Loucy (cell line): ENCODE measurements at regions not wholly inside any gene's neighbourhood (a gene's known extent, or its start where the extent isn't known, plus 50 kb on each side); places are given as distances from the start of the nearest gene placed in this dataset.

Experiments used
- H2AFZ ChIP-seq: fragments of 200-600 bp; sonication (generic); 2 replicates; pipeline ENCODE4 v1.6.0; 2016; ENCODE audit warnings: antibody characterized with exemption, mild to moderate bottlenecking, low read length, moderate library complexity
- H3F3A ChIP-seq: fragments of 200-600 bp; 2 replicates; pipeline ENCODE4 v1.6.0; 2016; ENCODE audit warnings: antibody characterized with exemption, low read depth, mild to moderate bottlenecking
- H3K27me3 ChIP-seq: fragments of 200-600 bp; sonication (generic); 2 replicates; pipeline ENCODE4 v1.6.1; 2014; ENCODE audit warnings: low read length, mild to moderate bottlenecking; ENCODE audit not compliant: insufficient read depth, poor library complexity, severe bottlenecking
- H3K36me3 ChIP-seq: fragments of 200-600 bp; sonication (generic); 2 replicates; pipeline ENCODE4 v1.6.1; 2016; ENCODE audit warnings: low read length; ENCODE audit not compliant: insufficient read depth
- H3K4me1 ChIP-seq: fragments of 200-600 bp; sonication (generic); 2 replicates; pipeline ENCODE4 v1.5.1; 2014; ENCODE audit warnings: low read length, mild to moderate bottlenecking; ENCODE audit not compliant: insufficient read depth, poor library complexity, severe bottlenecking
- H3K4me2 ChIP-seq: fragments of 200-600 bp; sonication (generic); 2 replicates; pipeline ENCODE4 v1.6.0; 2014; ENCODE audit warnings: antibody characterized with exemption, low read length, low read depth, mild to moderate bottlenecking; ENCODE audit not compliant: poor library complexity, severe bottlenecking
- H3K4me3 ChIP-seq: fragments of 200-600 bp; sonication (generic); 2 replicates; pipeline ENCODE4 v1.5.1; 2014; ENCODE audit warnings: low read length, mild to moderate bottlenecking, mixed read lengths; ENCODE audit not compliant: poor library complexity, severe bottlenecking
- H3K79me2 ChIP-seq: fragments of 200-600 bp; sonication (generic); 2 replicates; pipeline ENCODE4 v1.6.1; 2014; ENCODE audit warnings: low read length; ENCODE audit not compliant: insufficient read depth
- H3K9ac ChIP-seq: fragments of 200-600 bp; sonication (generic); 2 replicates; pipeline ENCODE4 v1.6.0; 2014; ENCODE audit warnings: mild to moderate bottlenecking, low read depth, low read length, moderate library complexity; ENCODE audit not compliant: poor library complexity, severe bottlenecking
- H3K9me2 ChIP-seq: fragments of 200-600 bp; sonication (generic); replicated peaks from 2 replicates; pipeline ENCODE4 v1.6.1; 2016; ENCODE audit warnings: low read depth, low read length, mixed read lengths
- H3K9me3 ChIP-seq: fragments of 200-600 bp; sonication (generic); 2 replicates; pipeline ENCODE4 v1.6.1; 2014; ENCODE audit warnings: mild to moderate bottlenecking, antibody characterized with exemption, low read length, low read depth; ENCODE audit not compliant: insufficient read depth
- H4K20me1 ChIP-seq: fragments of 200-600 bp; sonication (generic); 2 replicates; pipeline ENCODE4 v1.6.0; 2014; ENCODE audit warnings: antibody characterized with exemption, low read length, mild to moderate bottlenecking; ENCODE audit not compliant: insufficient read depth, poor library complexity, severe bottlenecking
- CTCF ChIP-seq: fragments of 200-600 bp; sonication (generic); conservative IDR thresholded peaks from 2 replicates; pipeline ENCODE4 v1.5.1; 2014; ENCODE audit warnings: mild to moderate bottlenecking, antibody characterized with exemption, low read length
- EZH2phosphoT487 ChIP-seq: fragments of 200-600 bp; IDR thresholded peaks from 2 replicates; pipeline ENCODE4 v1.6.1; 2018; ENCODE audit warnings: antibody characterized with exemption, mild to moderate bottlenecking, moderate library complexity, borderline replicate concordance

GRCh38 chr2:226274143-226274542 is 525.5 kb downstream of the IRS1 start:
- Histone ChIP-seq H3K27me3 (no peaks in the 10 kb centered on the region), H4K20me1 (no peaks in the 10 kb centered on the region), H3K9me3 (no peaks in the 10 kb centered on the region), H3F3A (no peaks in the 10 kb centered on the region), H2AFZ (no peak overlapping the region), H3K9ac (no peak overlapping the region), H3K4me3 (no peak overlapping the region), H3K4me2 (no peak overlapping the region), H3K36me3 (no peaks in the 10 kb centered on the region), H3K4me1 (no peaks in the 10 kb centered on the region), H3K9me2 (no peaks in the 10 kb centered on the region), H3K79me2 (no peaks in the 10 kb centered on the region)
- TF ChIP-seq EZH2phosphoT487, result no peak
- no peak for TF ChIP-seq CTCF

- no peak overlapping the region for H2AFZ ChIP-seq
- H4K20me1 ChIP-seq, result no peaks in the 10 kb centered on the region
- H3F3A ChIP-seq, result no peaks in the 10 kb centered on the region
- H3K9me3 ChIP-seq, result no peaks in the 10 kb centered on the region
- no peaks in the 10 kb centered on the region for H3K79me2 ChIP-seq
- no peaks in the 10 kb centered on the region for H3K4me1 ChIP-seq
- no peak overlapping the region for H3K4me2 ChIP-seq
- no peaks in the 10 kb centered on the region for H3K9me2 ChIP-seq
- H3K9ac ChIP-seq, result no peak overlapping the region
- H3K27me3 ChIP-seq, result no peaks in the 10 kb centered on the region
- H3K36me3 ChIP-seq, result no peaks in the 10 kb centered on the region
- TF ChIP-seq EZH2phosphoT487 (no peak), CTCF (no peak)
- no peak overlapping the region for H3K4me3 ChIP-seq
Measured at GRCh38 chr2:226273440-226273839, 526.2 kb downstream of the IRS1 start.

- H3K4me2 ChIP-seq, result no peak overlapping the region
- H3K36me3 ChIP-seq, result no peaks in the 10 kb centered on the region
- H3K79me2 ChIP-seq, result no peaks in the 10 kb centered on the region
- no peaks in the 10 kb centered on the region for H3K9me3 ChIP-seq
- TF ChIP-seq EZH2phosphoT487, result no peak
- no peak for TF ChIP-seq CTCF
- no peak overlapping the region for H2AFZ ChIP-seq
- H4K20me1 ChIP-seq, result no peaks in the 10 kb centered on the region
- no peaks in the 10 kb centered on the region for H3K9me2 ChIP-seq
- no peak overlapping the region for H3K9ac ChIP-seq
- no peaks in the 10 kb centered on the region for H3F3A ChIP-seq
- H3K4me1 ChIP-seq, result no peaks in the 10 kb centered on the region
- no peaks in the 10 kb centered on the region for H3K27me3 ChIP-seq
- no peak overlapping the region for H3K4me3 ChIP-seq
Measured at GRCh38 chr2:226272435-226272834, 527.2 kb downstream of the IRS1 start.
